Spleen (tissue), 11 donors: ENCODE measurements at regions not wholly inside any gene's neighbourhood (a gene's known extent, or its start where the extent isn't known, plus 50 kb on each side); places are given as distances from the start of the nearest gene placed in this dataset.
"Not testable (repeated sequence)": the region's sequence is repeated elsewhere in the genome, so short reads cannot be mapped to it uniquely, and the experiment has no call there.

Source experiments
- DNase-seq: peaks from one replicate; pipeline ENCODE4 v3.0.0-alpha.2; 2020
- H3K27ac ChIP-seq, 8 donors: fragments of 200-600 bp; sonication (generic) in 7 of 8; 1 replicate in 4 of 8; 2 replicates in 4 of 8; pipeline versions ENCODE4 v1.5.0 to v1.8.0; 2016 to 2021; ENCODE audit warnings: inconsistent platforms in 4 of 8, mild to moderate bottlenecking in 4 of 8, moderate library complexity in 1 of 8
- H3K27me3 ChIP-seq, 7 donors: fragments of 200-600 bp; sonication (generic) in 6 of 7; replicated peaks in 1 of 7; 1 replicate in 4 of 7; 2 replicates in 3 of 7; pipeline versions ENCODE4 v1.5.0 to v1.8.0; 2016 to 2021; ENCODE audit warnings: inconsistent platforms in 3 of 7, mild to moderate bottlenecking in 1 of 7
- H3K36me3 ChIP-seq, 6 donors: fragments of 200-600 bp; sonication (generic) in 5 of 6; 1 replicate in 4 of 6; 2 replicates in 2 of 6; pipeline versions ENCODE4 v1.5.0 to v1.8.0; 2016 to 2021; ENCODE audit warnings: inconsistent platforms in 2 of 6
- H3K4me1 ChIP-seq, 6 donors: fragments of 200-600 bp; sonication (generic) in 5 of 6; 1 replicate in 3 of 6; 2 replicates in 3 of 6; pipeline versions ENCODE4 v1.5.0 to v1.8.0; 2016 to 2021; ENCODE audit warnings: inconsistent platforms in 3 of 6
- H3K4me3 ChIP-seq, 8 donors: fragments of 200-600 bp; sonication (generic) in 7 of 8; 1 replicate in 4 of 8; 2 replicates in 4 of 8; pipeline versions ENCODE4 v1.5.0 to v1.8.0; 2016 to 2021; ENCODE audit warnings: inconsistent platforms in 4 of 8, mild to moderate bottlenecking in 4 of 8, moderate library complexity in 2 of 8
- H3K9me3 ChIP-seq, 8 donors: fragments of 200-600 bp; sonication (generic) in 7 of 8; 1 replicate in 4 of 8; 2 replicates in 4 of 8; pipeline versions ENCODE4 v1.5.0 to v1.8.0; 2016 to 2021; ENCODE audit warnings: inconsistent platforms in 4 of 8
- CTCF ChIP-seq, 11 experiments: fragments of 200-600 bp in 7 of 11; fragments of 450-650 bp in 4 of 11; sonication (generic) in 4 of 11; IDR thresholded peaks in 8 of 11; conservative IDR thresholded peaks in 3 of 11; 1 replicate in 7 of 11; 2 replicates in 4 of 11; pipeline versions ENCODE4 v1.4.0 to v1.8.0; 2016 to 2021; ENCODE audit warnings: antibody characterized with exemption in 11 of 11, inconsistent platforms in 4 of 11, mild to moderate bottlenecking in 1 of 11
- POLR2A ChIP-seq, 3 donors: fragments of 450-650 bp; IDR thresholded peaks; one replicate each; pipeline ENCODE4 v1.5.1; 2017; ENCODE audit warnings: antibody characterized with exemption in 3 of 3, mild to moderate bottlenecking in 1 of 3
- POLR2AphosphoS5 ChIP-seq, 3 donors: sonication (generic); formaldehyde crosslinking; IDR thresholded peaks; one replicate each; pipeline ENCODE4 v1.5.1; 2017; ENCODE audit warnings: antibody characterized with exemption in 3 of 3
- whole genome bisulfite sequencing, 5 donors: extraction: QIAGEN DNeasy Blood & Tissue Kit in 3 of 5; methylation state at CpG; one replicate each; pipeline versions ENCODE4 v1.1.5 to v1.1.7; 2013 to 2018; 5-methylcytosine and 5-hydroxymethylcytosine counted together
- intact Hi-C: fragments of 100-400 bp; cut with DNase I; formaldehyde crosslinking; loops from one replicate; pipeline ENCODE4 v1.15.0; 2023; ENCODE audit warnings: low total_unique reads
- donor health status: healthy with polysubstance abuse.
- donor health status: DM: no; HTN: no; CAD: no; lungs with moderate emphysema.
- donor health status: DM: no; HTN: no; CAD: no.
- donor health status: Bipolar disorder and iron deficiency.
- donor health status: healthy.
- donor health status: DM: no; HTN: no; CAD: no.
- donor health status: DM: yes; HTN: yes; CAD: no.

DNA sequence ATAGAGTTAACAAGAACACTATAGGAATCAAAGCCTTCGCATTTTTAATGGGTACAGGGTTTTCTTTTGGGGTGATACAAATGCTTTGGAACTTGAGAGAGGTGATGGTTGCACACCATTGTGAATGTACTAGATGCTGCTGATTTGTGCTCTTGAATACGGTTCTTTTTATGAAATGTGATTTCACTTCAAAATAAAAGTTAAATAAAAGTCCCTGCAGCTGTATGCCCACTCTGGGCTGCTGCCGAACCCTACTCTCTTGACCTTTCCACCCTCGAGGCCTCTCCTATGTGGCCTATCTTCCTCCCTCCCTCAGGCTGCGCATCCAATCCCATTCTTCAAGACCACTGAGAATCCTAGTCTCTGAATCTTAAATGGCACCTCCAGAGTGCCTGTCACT lies 168.5 kb upstream of the AJAP1 start:
- intact Hi-C loops: no loop called here
- H3K27ac ChIP-seq: no peak overlapping the region
- H3K27me3 ChIP-seq: peaks cover 0 to 34% (median 0%) of the 10 kb centered on the region in 7 donors
- no peaks in the 10 kb centered on the region for H3K4me1 ChIP-seq
- H3K9me3 ChIP-seq: no peaks in the 10 kb centered on the region
- no peak overlapping the region for H3K4me3 ChIP-seq
- WGBS, 5 donors: 61 to 84% (median 75%) methylated on average over 5 of the region's 5 CpGs
- no peak for DNase-seq
- no peak for TF ChIP-seq CTCF (IDR thresholded peaks at IDR 0.05 in 8 of 11, conservative IDR thresholded peaks at IDR 0.05 in 3 of 11)
- TF ChIP-seq POLR2AphosphoS5 (IDR thresholded peaks at IDR 0.05): no peak
- no peak for TF ChIP-seq POLR2A (IDR thresholded peaks at IDR 0.05)
- H3K36me3 ChIP-seq: no peaks in the 10 kb centered on the region

DNA sequence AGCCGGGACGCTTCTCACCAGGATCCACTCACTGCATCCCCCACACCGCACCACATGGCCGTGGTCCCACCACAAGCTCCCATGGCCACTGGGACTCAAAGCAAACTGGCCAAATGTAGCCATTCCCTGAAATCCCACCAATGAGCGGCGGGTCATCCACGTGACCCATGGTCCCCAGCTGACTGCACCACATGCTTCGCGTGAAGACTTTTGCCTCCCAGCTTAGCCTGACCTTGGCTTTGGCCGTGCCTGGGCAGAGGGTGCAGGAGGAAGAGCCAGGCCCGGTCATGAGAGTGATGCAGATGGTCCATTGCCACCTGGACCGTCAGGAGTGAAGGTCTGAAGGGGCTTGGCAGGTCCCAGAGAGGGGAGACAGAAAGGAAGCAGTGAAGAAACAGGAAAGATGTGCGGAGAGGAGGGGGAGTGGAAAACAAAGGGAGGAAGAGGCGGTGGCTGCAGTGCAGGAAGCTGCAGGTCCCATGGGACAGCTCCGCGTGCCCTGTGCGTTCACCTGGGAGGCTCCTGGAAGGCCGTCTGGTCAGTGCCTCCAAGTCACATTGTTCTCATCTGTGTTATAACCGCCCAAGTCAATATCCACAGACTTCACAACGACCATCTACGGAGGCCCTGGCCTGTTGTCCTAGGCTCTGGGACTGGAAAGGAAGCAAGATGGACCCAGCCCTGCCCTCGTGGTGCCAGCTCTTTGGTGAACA lies 167.8 kb upstream of the AJAP1 start:
- no peaks in the 10 kb centered on the region for H3K36me3 ChIP-seq
- intact Hi-C loops: no loop called here
- DNase-seq: no peak
- TF ChIP-seq POLR2A (IDR thresholded peaks at IDR 0.05): no peak
- no peak for TF ChIP-seq POLR2AphosphoS5 (IDR thresholded peaks at IDR 0.05)
- no peak for TF ChIP-seq CTCF (IDR thresholded peaks at IDR 0.05 in 8 of 11, conservative IDR thresholded peaks at IDR 0.05 in 3 of 11)
- peaks cover 0 to 39% (median 0%) of the 10 kb centered on the region in 7 donors for H3K27me3 ChIP-seq
- no peak overlapping the region for H3K27ac ChIP-seq
- no peaks in the 10 kb centered on the region for H3K9me3 ChIP-seq
- no peaks in the 10 kb centered on the region for H3K4me1 ChIP-seq
- no peak overlapping the region for H3K4me3 ChIP-seq
- 75 to 81% (median 77%) methylated on average over 17 to 22 of the region's 22 CpGs for WGBS, 5 donors

GRCh38 chr1:4488018-4488417 lies 166.4 kb upstream of the AJAP1 start:
- TF ChIP-seq POLR2AphosphoS5 (IDR thresholded peaks at IDR 0.05): no peak
- no peak for TF ChIP-seq CTCF (IDR thresholded peaks at IDR 0.05 in 8 of 11, conservative IDR thresholded peaks at IDR 0.05 in 3 of 11)
- TF ChIP-seq POLR2A (IDR thresholded peaks at IDR 0.05): no peak
- Histone ChIP-seq H3K4me1 (no peaks in the 10 kb centered on the region), H3K9me3 (no peaks in the 10 kb centered on the region), H3K27ac (no peak overlapping the region), H3K4me3 (no peak overlapping the region), H3K27me3 (peaks cover 0 to 32% (median 0%) of the 10 kb centered on the region in 7 donors), H3K36me3 (no peaks in the 10 kb centered on the region)
- peak; percentile 64 for DNase-seq
- intact Hi-C loops: no loop called here
- 27 to 59% (median 45%) methylated on average over 7 of the region's 7 CpGs for WGBS, 5 donors

GRCh38 chr1:4489486-4489885 lies 164.9 kb upstream of the AJAP1 start:
- H3K36me3 ChIP-seq: no peaks in the 10 kb centered on the region
- DNase-seq: peak; percentile 37
- no peak overlapping the region for H3K4me3 ChIP-seq
- no peaks in the 10 kb centered on the region for H3K4me1 ChIP-seq
- WGBS, 5 donors: 67 to 75% (median 68%) methylated on average over 6 to 7 of the region's 7 CpGs
- intact Hi-C loops: no loop called here
- H3K9me3 ChIP-seq: no peaks in the 10 kb centered on the region
- no peak overlapping the region for H3K27ac ChIP-seq
- TF ChIP-seq CTCF (IDR thresholded peaks at IDR 0.05 in 8 of 11, conservative IDR thresholded peaks at IDR 0.05 in 3 of 11) (no peak), POLR2A (IDR thresholded peaks at IDR 0.05) (no peak), POLR2AphosphoS5 (IDR thresholded peaks at IDR 0.05) (no peak)
- peaks cover 0 to 43% (median 0%) of the 10 kb centered on the region in 7 donors for H3K27me3 ChIP-seq

- H3K27me3 ChIP-seq: peaks cover 0 to 48% (median 0%) of the 10 kb centered on the region in 7 donors
Measured at GRCh38 chr1:4489992-4490391, 164.4 kb upstream of the AJAP1 start.

More at GRCh38 chr1:4489992-4490391, 164.4 kb upstream of the AJAP1 start:
- H3K36me3 ChIP-seq, H3K4me3 ChIP-seq, H3K4me1 ChIP-seq, H3K27ac ChIP-seq, H3K9me3 ChIP-seq, intact Hi-C loops, DNase-seq: not testable (repeated sequence)
